DOHH2 (cell line): ENCODE measurements at regions not wholly inside any gene's neighbourhood (a gene's known extent, or its start where the extent isn't known, plus 50 kb on each side); places are given as distances from the start of the nearest gene placed in this dataset.

Experiments
- H3F3A ChIP-seq: fragments of 200-600 bp; sonication (generic), shearing (Covaris generic); 2 replicates; pipeline ENCODE4 v1.6.0; 2016; ENCODE audit warnings: antibody characterized with exemption, mild to moderate bottlenecking; ENCODE audit not compliant: control insufficient read depth, insufficient read depth
- H3K27ac ChIP-seq: fragments of 200-600 bp; sonication (generic); 2 replicates; pipeline ENCODE4 v1.5.1; 2014; ENCODE audit warnings: low read depth, mild to moderate bottlenecking, low read length, moderate library complexity
- H3K27me3 ChIP-seq: fragments of 200-600 bp; sonication (generic); 2 replicates; pipeline ENCODE4 v1.6.1; 2014; ENCODE audit warnings: mild to moderate bottlenecking, low read length, mixed read lengths; ENCODE audit not compliant: control insufficient read depth
- H3K36me3 ChIP-seq: fragments of 200-600 bp; sonication (generic); 2 replicates; pipeline ENCODE4 v1.6.1; 2014; ENCODE audit warnings: mild to moderate bottlenecking, low read length, moderate library complexity, mixed read lengths; ENCODE audit not compliant: control insufficient read depth
- H3K4me1 ChIP-seq: fragments of 200-600 bp; sonication (generic); 2 replicates; pipeline ENCODE4 v1.6.1; 2014; ENCODE audit warnings: mild to moderate bottlenecking, low read length, mixed read lengths; ENCODE audit not compliant: control insufficient read depth
- H3K4me2 ChIP-seq: fragments of 200-600 bp; sonication (generic); 2 replicates; pipeline ENCODE4 v1.6.0; 2014; ENCODE audit warnings: mild to moderate bottlenecking, low read length, moderate library complexity
- H3K4me3 ChIP-seq: fragments of 200-600 bp; sonication (generic); 2 replicates; pipeline ENCODE4 v1.5.1; 2014; ENCODE audit warnings: mild to moderate bottlenecking, low read length, mixed read lengths
- H3K79me2 ChIP-seq: fragments of 200-600 bp; sonication (generic); 2 replicates; pipeline ENCODE4 v1.6.1; 2014; ENCODE audit warnings: mild to moderate bottlenecking, low read length, mixed read lengths; ENCODE audit not compliant: control insufficient read depth
- H3K9me2 ChIP-seq: fragments of 200-600 bp; sonication (generic); replicated peaks from 2 replicates; pipeline ENCODE4 v1.6.1; 2014; ENCODE audit warnings: mild to moderate bottlenecking, low read length, mixed read lengths; ENCODE audit not compliant: control insufficient read depth
- H3K9me3 ChIP-seq: fragments of 200-600 bp; sonication (generic); 2 replicates; pipeline ENCODE4 v1.6.1; 2014; ENCODE audit warnings: antibody characterized with exemption, low read length, mixed read lengths; ENCODE audit not compliant: control insufficient read depth, insufficient read depth
- H4K20me1 ChIP-seq: fragments of 200-600 bp; sonication (generic); 2 replicates; pipeline ENCODE4 v1.6.0; 2014; ENCODE audit warnings: low read depth, mild to moderate bottlenecking, antibody characterized with exemption, low read length, moderate library complexity; ENCODE audit not compliant: control insufficient read depth, insufficient read depth
- CTCF ChIP-seq: fragments of 200-600 bp; sonication (generic); IDR thresholded peaks from one replicate; pipeline ENCODE4 v1.5.1; 2014; ENCODE audit warnings: antibody characterized with exemption, mild to moderate bottlenecking, low read depth, low read length; ENCODE audit not compliant: poor library complexity, severe bottlenecking
- EZH2phosphoT487 ChIP-seq: fragments of 200-600 bp; sonication (generic); IDR thresholded peaks from 2 replicates; pipeline ENCODE4 v1.6.1; 2017; ENCODE audit warnings: borderline replicate concordance, mild to moderate bottlenecking, antibody characterized with exemption, low read length, moderate library complexity, mixed read lengths

GRCh38 chr3:135349254-135349948 lies 554.3 kb downstream of the EPHB1 start:
- Histone ChIP-seq H3K4me2 (no peak overlapping the region), H3K4me3 (no peak overlapping the region), H3K9me3 (no peaks in the 10 kb centered on the region), H4K20me1 (no peaks in the 10 kb centered on the region), H3K36me3 (no peaks in the 10 kb centered on the region), H3K27ac (no peak overlapping the region), H3F3A (no peaks in the 10 kb centered on the region), H3K4me1 (no peaks in the 10 kb centered on the region), H3K27me3 (no peaks in the 10 kb centered on the region), H3K9me2 (no peaks in the 10 kb centered on the region), H3K79me2 (no peaks in the 10 kb centered on the region)
- no peak for TF ChIP-seq EZH2phosphoT487
- TF ChIP-seq CTCF, result no peak

- Histone ChIP-seq H3K4me3 (no peak overlapping the region), H3K4me2 (no peak overlapping the region), H3K9me2 (no peaks in the 10 kb centered on the region), H4K20me1 (no peaks in the 10 kb centered on the region), H3K27me3 (no peaks in the 10 kb centered on the region), H3K9me3 (no peaks in the 10 kb centered on the region), H3K27ac (no peak overlapping the region), H3K36me3 (no peaks in the 10 kb centered on the region), H3F3A (no peaks in the 10 kb centered on the region), H3K4me1 (no peaks in the 10 kb centered on the region), H3K79me2 (no peaks in the 10 kb centered on the region)
- TF ChIP-seq EZH2phosphoT487, result no peak
- TF ChIP-seq CTCF, result no peak
Observed at GRCh38 chr3:135352213-135352612, 557.2 kb downstream of the EPHB1 start.

- Histone ChIP-seq H3K79me2 (no peaks in the 10 kb centered on the region), H3K27me3 (no peaks in the 10 kb centered on the region), H3F3A (no peaks in the 10 kb centered on the region), H3K9me2 (no peaks in the 10 kb centered on the region), H3K9me3 (no peaks in the 10 kb centered on the region), H3K4me3 (no peak overlapping the region), H3K36me3 (no peaks in the 10 kb centered on the region), H3K27ac (no peak overlapping the region), H3K4me2 (no peak overlapping the region), H4K20me1 (no peaks in the 10 kb centered on the region), H3K4me1 (no peaks in the 10 kb centered on the region)
- TF ChIP-seq EZH2phosphoT487 (no peak), CTCF (no peak)
Observed at GRCh38 chr3:135362889-135363288, 567.8 kb downstream of the EPHB1 start.
